Midbrain (tissue), 1 donor: ENCODE measurements at regions not wholly inside any gene's neighbourhood (a gene's known extent, or its start where the extent isn't known, plus 50 kb on each side); places are given as distances from the start of the nearest gene placed in this dataset.

Source experiments
- DNase-seq: peaks from one replicate; lab custom pipeline; 2025; lab: John Stamatoyannopoulos, UW

- DNase-seq, result no peak
Measured at GRCh38 chr20:6831461-6831860, 64.0 kb downstream of the BMP2 start.

DNA sequence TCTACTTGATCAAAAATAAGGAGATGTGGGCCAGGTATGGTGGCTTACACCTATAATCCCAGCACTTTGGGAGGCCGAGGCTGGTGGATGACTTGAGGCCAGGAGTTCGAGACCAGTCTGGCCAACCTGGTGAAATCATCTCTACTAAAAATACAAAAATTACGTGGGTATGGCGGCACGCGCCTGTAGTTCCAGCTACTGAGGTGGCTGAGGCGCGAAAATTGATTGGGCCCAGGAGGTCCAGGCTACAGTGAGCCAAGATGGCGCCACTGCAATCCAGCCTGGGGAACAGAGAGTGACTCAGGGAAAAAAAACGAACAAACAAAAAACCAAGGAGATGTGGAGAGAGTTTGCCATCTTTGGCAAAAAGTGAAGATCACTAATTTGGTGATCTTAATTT is 65.3 kb downstream of the BMP2 start:
- no peak for DNase-seq

DNA sequence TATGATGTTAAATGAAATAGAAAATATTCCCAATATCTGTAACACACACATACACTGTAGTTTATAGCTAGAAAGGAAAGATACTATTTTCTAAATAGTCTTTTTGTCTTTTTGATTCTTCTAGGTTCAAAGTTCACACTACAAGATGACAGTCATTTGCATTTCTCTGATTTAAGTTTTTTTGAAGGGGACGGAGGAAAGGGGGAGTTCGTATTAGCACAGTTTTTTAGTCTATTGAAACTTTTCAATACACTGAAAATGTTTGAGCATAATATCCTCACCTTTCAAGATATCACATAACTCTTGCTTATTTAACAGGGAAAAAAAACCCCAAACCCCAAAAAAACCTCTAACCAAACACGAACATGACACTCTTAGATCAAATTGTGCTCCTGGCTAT is 68.1 kb downstream of the BMP2 start:
- DNase-seq, result no peak

DNA sequence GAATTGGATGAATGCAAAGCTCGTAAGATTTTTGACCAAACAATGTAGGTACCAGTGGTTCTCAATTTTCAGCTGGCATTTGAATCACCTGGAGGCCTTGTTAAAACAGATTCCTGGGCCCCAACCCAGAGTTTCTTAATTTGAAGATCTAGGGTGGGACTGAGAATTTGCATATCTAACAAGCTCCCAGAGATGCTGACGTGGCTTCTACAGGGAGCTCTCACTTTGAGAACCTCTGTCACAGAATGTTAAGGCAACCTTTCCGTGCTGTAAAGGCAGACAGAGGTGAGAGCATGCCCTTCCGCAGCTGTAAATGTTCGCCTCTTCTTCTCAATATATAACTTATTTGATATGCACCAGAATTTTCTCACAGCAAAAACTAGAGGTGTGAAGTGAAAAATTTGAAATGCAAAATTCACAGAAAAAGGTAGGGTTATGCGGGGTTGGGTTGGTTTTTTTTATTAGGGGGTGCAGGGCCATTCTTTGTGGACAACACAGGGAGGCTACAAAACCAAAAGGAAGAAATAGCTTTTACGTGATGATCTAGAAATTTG is 69.4 kb downstream of the BMP2 start:
- DNase-seq, result no peak

GRCh38 chr20:6837730-6838129 is 70.2 kb downstream of the BMP2 start:
- DNase-seq, result no peak

DNA sequence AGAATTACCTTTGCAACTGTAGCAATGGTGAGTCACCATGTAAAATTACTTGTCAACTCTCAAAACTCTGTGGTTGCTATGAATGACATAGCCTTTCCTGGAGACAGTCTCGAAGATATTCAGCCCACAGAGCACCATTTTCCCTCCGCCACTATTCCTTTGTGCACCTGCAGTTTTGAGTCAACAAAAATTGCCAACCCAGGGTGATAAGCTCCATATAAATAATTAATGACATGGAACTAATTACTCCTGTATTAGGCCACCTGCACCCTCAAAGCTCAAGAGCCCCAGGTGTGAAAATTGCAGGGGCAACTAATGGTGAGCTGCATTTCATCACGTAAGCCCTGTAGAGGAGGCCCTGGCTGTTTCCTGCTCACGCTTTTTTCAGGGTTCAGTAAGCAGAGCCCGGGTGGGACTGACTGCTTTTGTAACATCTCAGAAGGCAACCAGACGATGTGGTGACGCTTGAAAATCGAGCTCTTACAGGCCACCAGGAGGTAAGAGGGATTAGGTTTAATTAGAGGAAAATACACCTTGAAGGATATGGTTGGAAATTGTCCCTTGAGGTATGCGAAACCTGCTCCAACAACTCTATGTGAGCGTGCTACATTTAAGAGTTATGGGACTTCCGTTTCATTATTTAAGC is 70.8 kb downstream of the BMP2 start:
- DNase-seq, result no peak

DNA sequence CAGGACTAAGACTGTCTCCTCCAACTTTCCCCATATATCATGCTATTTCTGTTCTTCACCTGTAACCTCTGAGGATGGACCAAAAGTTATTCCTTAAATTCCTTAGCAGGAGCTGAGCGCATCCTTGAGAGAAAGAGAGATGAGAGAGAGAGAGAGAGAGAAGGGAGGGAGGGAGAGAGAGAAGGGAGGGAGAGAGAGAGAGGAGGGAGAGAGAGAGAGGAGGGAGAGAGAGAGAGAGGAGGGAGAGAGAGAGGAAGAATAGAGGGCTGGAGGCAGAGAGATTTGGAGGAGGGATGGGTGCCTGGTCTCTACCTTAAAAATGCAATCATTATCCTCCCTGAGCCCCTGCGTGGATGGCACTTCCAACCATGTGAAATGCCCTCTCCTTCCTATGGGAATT is 73.6 kb downstream of the BMP2 start:
- no peak for DNase-seq

DNA sequence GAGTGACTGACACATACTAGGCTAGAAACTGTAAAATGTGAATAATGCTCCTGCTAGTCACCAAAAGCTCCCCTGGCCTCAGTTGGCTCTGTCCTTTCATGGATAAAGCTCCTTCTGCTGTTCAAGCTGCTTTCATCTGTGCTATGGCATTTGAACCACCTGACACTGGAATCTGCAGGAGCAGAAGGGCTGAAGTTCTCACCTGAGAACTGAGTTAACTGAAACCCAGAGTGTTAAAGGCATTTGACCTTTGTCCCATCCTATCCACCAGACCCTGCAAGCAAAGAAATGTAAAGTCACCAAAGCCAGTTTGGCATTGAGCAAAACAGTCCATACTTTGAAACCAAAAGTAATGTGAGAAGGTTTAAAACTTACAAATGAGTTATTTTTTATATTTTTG is 77.7 kb downstream of the BMP2 start:
- no peak for DNase-seq

DNA sequence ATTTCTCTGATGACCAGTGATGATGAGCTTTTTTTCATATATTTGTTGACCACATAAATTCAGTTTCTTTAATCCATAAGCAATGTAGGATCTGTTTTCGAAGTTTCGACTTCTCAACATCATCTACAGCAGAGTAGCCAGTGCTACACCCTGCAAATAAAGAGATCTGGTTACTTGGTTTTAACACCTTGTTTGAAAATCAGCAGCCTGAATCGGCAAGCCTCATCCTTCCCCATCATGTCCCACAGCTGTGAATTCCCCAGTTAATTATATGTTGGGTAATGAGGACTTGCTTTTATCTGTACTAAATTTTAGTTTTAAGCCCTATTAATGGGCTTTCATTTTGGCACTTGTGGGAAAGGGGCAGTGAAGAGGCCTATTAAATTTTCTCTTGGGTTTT is 80.6 kb downstream of the BMP2 start:
- no peak for DNase-seq

- DNase-seq, result no peak
Measured at GRCh38 chr20:6848992-6849391, 81.5 kb downstream of the BMP2 start.

DNA sequence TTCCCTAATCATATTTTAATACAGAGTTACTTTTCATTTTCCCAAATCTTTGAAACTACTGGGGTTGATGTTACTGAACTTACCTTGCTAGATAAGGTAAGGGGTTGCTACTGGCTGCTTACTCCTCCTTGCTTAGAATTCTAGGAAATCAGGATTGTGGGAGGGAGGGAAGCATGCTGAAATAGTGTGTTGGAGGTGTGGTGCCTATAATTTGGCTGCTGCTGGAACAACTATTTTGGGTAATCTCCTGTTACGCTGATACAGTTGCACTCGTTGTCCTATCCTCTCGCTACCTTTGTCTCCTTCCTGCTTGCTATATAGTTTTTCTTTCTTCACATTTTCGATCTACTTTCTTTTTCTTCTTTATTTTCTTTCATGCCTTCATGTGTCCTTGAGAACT is 83.7 kb downstream of the BMP2 start:
- DNase-seq, result no peak

- DNase-seq, result no peak
Measured at GRCh38 chr20:6852478-6852877, 85.0 kb downstream of the BMP2 start.

- DNase-seq, result no peak
Measured at GRCh38 chr20:6855104-6855503, 87.6 kb downstream of the BMP2 start.

DNA sequence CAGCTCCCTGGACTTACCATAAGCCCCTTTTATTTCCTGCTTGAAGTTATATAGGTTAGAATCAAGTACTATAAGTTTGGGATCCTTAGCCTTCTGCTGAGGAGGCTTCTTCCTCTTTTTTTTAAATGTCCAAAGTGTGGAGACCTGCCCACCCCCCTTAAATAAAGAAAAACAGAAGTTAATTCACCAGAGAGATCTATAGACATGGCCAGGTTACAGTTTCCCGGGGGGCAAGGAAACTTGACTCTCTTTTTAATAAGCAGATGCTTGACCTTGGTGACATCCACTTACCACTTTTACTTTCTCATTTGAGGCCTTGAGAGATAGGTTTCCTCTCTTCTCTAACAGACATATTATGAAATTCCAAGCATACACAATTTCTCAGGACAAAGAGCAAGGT is 88.3 kb downstream of the BMP2 start:
- no peak for DNase-seq

GRCh38 chr20:6857927-6858326 is 90.4 kb downstream of the BMP2 start:
- DNase-seq, result no peak

- no peak for DNase-seq
Measured at GRCh38 chr20:6863355-6863754, 95.9 kb downstream of the BMP2 start.

DNA sequence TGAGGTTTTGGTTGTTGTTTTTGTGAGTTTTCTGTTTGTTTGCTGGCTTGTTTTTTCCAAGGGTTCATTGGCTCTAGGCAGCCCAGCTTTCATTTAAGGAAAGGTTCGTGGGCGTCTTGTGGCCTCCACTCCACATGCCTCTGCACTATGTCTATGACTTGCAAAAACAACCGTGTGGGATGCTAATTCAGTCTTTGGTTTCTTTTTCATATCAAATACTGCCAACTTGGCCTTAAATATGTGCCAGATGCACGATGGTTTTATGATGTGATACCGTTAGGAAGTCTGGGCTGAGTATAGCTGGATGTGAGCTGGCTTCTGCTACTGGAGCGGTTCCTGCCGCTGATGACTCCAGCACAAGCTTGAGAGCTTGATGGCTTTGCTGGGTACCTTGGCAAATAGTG is 96.3 kb downstream of the BMP2 start:
- no peak for DNase-seq

DNA sequence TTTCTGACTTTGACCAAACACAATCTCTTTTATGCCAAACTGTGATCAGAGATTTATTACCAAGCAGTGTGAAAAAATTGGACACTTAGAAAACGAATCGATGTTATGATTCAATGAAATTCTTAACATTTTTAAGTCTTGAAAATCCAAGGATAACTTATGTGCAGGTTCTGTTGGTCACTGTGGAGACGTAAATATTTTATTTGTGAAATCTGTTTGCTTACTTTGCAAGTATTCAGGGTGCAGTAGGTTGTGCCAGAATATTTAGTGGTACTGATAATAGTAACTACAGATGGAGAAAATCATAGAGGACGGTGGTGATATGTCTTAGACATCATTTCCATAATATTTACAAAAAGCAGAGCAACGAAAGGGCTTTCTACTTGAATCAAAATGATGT is 97.3 kb downstream of the BMP2 start:
- no peak for DNase-seq

DNA sequence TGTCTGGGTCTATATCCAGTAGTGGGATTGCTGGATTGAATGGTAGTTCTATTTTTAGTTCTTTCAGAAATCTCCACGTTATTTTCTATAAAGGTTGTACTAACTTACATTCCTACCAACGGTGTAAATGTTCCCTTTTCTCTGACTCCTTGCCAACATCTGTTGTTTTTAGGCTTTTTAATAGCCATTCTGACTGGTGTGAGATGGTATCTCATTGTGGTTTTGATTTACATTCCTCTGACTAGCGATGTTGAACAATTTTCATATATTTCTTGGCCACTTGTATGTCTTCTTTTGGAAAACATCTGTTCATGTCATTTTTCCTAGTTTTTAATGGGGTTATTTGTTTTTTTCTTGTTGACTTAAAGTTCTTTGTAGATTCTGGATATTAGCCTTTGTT is 99.3 kb downstream of the BMP2 start:
- no peak for DNase-seq

- no peak for DNase-seq
Measured at GRCh38 chr20:6868861-6869260, 101.4 kb downstream of the BMP2 start.

- no peak for DNase-seq
Measured at GRCh38 chr20:6870559-6870958, 103.1 kb downstream of the BMP2 start.

DNA sequence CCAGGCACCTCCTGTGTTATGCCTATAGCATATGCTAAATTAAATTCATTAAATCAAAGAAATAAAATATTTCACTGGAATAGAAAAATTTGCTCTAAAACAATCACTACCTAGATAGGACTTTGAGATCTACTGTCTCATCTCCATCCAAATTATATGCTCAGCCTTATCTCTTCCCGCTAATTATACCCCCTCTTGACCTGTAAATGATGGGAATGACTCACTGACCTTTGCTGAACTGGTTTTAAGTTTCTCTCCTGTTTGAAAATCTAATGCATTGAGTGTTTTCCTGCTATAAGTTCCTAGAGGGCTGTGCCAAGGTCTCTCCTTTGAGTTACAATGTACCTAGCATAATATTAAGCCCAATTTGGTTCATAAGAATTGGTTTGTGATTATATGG is 110.1 kb downstream of the BMP2 start:
- DNase-seq, result no peak

GRCh38 chr20:6882561-6883291 is 115.2 kb downstream of the BMP2 start:
- DNase-seq, result no peak

- DNase-seq, result no peak
Measured at GRCh38 chr20:6884114-6884513, 116.6 kb downstream of the BMP2 start.
